Lower leg skin (tissue), 3 donors: ENCODE measurements at regions not wholly inside any gene's neighbourhood (a gene's known extent, or its start where the extent isn't known, plus 50 kb on each side); places are given as distances from the start of the nearest gene placed in this dataset.

Source experiments
- CTCF ChIP-seq, 3 donors: fragments of 450-650 bp; IDR thresholded peaks; one replicate each; pipeline ENCODE4 v1.5.1; 2016; ENCODE audit warnings: antibody characterized with exemption in 3 of 3, mild to moderate bottlenecking in 3 of 3, moderate library complexity in 2 of 3
- POLR2A ChIP-seq, 2 donors: fragments of 450-650 bp; IDR thresholded peaks; one replicate each; pipeline ENCODE4 v1.6.1; 2016 to 2017; ENCODE audit warnings: antibody characterized with exemption in 2 of 2, mild to moderate bottlenecking in 1 of 2, moderate library complexity in 1 of 2

GRCh38 chr10:2761311-2761710, 306.0 kb upstream of the PFKP start:
- TF ChIP-seq CTCF (IDR thresholded peaks at IDR 0.05) (no peak), POLR2A (IDR thresholded peaks at IDR 0.05) (no peak)
